GM10266 (cell line): ENCODE measurements at regions not wholly inside any gene's neighbourhood (a gene's known extent, or its start where the extent isn't known, plus 50 kb on each side); places are given as distances from the start of the nearest gene placed in this dataset.

Experiments used
- DNase-seq: peaks from one replicate; pipeline ENCODE4 v3.0.0; 2012; ENCODE audit errors: extremely low spot score
- TF ChIP-seq, protein P1 (sequence below): IDR thresholded peaks from 2 replicates; pipeline ENCODE4 v1.5.1; 2012; ENCODE audit warnings: mild to moderate bottlenecking, low read depth; ENCODE audit not compliant: control insufficient read depth, insufficient read depth; ENCODE audit errors: missing control alignments

DNA sequence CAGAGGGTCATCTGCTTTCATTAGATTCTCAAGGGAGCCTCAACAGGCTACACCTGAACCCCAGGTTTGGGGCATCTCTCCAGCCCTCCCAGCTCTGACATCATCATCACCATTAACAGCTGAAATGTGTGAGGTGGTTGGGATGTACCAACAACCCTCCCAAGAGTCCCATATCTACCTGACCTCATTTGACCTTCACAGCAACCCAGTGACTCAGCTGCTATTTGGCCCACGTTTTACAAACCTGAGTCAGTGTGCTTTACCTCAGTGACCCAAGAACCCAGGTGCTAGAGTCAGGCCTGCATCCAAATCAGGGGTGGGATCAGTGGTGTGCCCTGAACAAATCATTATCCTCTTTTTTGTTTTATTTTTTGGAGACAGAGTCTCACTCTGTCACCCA, 53.3 kb upstream of the TINAGL1 start:
- TF ChIP-seq, protein P1, sequence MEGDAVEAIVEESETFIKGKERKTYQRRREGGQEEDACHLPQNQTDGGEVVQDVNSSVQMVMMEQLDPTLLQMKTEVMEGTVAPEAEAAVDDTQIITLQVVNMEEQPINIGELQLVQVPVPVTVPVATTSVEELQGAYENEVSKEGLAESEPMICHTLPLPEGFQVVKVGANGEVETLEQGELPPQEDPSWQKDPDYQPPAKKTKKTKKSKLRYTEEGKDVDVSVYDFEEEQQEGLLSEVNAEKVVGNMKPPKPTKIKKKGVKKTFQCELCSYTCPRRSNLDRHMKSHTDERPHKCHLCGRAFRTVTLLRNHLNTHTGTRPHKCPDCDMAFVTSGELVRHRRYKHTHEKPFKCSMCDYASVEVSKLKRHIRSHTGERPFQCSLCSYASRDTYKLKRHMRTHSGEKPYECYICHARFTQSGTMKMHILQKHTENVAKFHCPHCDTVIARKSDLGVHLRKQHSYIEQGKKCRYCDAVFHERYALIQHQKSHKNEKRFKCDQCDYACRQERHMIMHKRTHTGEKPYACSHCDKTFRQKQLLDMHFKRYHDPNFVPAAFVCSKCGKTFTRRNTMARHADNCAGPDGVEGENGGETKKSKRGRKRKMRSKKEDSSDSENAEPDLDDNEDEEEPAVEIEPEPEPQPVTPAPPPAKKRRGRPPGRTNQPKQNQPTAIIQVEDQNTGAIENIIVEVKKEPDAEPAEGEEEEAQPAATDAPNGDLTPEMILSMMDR, result no peak
- no peak for DNase-seq

DNA sequence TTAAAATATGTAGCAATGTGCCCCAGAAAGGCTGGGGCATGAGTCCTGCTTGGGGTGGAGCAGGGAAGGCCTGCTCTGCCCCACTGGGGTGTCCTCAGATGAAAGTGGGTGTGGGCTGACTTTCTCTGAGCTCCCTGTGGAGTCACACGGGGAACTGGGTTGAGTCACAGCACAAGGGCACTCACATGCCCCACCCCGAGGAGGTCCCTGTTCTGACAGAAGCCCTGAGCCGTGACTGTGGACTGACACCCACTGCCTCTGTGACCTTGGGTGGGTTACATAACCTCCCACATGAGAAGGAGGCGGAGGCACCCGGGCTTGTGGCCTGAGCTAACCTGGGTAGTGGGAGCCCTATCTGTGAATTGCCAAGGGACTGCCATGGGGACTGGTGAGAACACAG, 52.5 kb upstream of the TINAGL1 start:
- DNase-seq, result no peak
- TF ChIP-seq, protein P1, result no peak

DNA sequence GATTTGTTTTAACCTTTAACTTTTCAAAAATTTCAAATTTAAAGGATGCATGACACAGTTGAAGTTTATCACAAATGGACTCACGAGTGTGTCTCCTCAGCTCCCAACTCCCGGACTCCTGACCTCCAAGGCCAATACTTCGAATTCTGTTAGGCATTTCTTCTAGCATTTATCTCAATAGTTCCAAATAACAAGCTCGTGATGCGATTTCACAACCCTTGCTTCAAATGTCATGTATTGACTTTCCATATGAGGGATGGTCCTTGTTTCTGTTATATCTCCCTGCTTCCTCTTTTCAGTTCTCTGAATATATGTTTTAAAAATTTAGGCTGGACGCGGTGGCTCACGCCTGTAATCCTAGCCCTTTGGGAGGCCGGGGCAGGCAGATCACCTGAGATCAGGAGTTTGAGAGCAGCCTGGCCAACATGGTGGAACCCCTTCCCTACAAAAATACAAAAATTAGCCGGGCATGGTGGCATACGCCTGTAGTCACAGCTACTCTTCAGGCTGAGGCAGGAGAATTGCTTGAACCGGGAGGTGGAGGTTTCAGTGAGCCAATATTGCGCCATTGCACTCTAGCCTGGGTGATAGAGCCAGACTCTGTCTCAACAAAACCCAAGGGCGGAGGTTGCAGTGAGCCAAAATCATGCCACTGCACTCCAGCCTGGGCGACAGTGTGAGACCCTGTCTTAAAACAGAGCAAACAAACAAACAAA, 52.0 kb upstream of the TINAGL1 start:
- TF ChIP-seq, protein P1, result no peak
- no peak for DNase-seq
